HepG2 (cell line): ENCODE measurements at regions not wholly inside any gene's neighbourhood (a gene's known extent, or its start where the extent isn't known, plus 50 kb on each side); places are given as distances from the start of the nearest gene placed in this dataset.

ENCODE experiments used
- ATAC-seq: fragments of 200-7000 bp; cut with Tn5 transposase; 3 replicates; pipeline ENCODE4 v1.9.1; 2020; ENCODE audit warnings: mild to moderate bottlenecking, moderate library complexity
- BruUV-seq: library from RNA; stranded (reverse); fragments of 400-500 nt; replicated peaks from 2 replicates; lab custom pipeline; 2021; lab: Mats Ljungman, UMichigan
- CTCF ChIA-PET: fragments of 300-600 bp; formaldehyde crosslinking; extraction: SDS; loops from one replicate; lab custom pipeline; 2021; ENCODE audit warnings: low total read pairs, inconsistent platforms, low intra/inter-chr PET ratio; lab: Yijun Ruan, JAX
- POLR2A ChIA-PET: fragments of 350-600 bp; sonication (Branson Sonifier 250); formaldehyde crosslinking; loops from one replicate; lab custom pipeline; 2020; ENCODE audit warnings: antibody characterized with exemption, inconsistent platforms; lab: Yijun Ruan, JAX
- DNase-seq: peaks from one replicate; pipeline ENCODE4 v3.0.0-alpha.2; 2015; ENCODE audit warnings: low spot score
- FAIRE-seq: peaks from 3 replicates; lab custom pipeline; 2011; peaks lifted over from hg19 to GRCh38; lab: Jason Lieb, UNC
- H2AFZ ChIP-seq: one replicate; pipeline ENCODE4 v1.6.1; 2011; ENCODE audit warnings: low read length, inconsistent platforms
- H3K27ac ChIP-seq: fragments of 300-600 bp; 3 replicates; pipeline ENCODE4 v1.8.0; 2011; ENCODE audit warnings: mixed run types, mild to moderate bottlenecking, mixed read lengths, low read length, inconsistent platforms; ENCODE audit not compliant: insufficient read depth; ENCODE audit errors: extremely low read length
- H3K27me3 ChIP-seq, 2 experiments: fragments of 200-600 bp in 1 of 2; 2 replicates in 1 of 2; 3 replicates in 1 of 2; pipeline versions ENCODE4 v1.6.0 to v1.8.0; 2011; ENCODE audit warnings: low read length in 2 of 2, mild to moderate bottlenecking in 2 of 2, moderate library complexity in 2 of 2, inconsistent platforms in 1 of 2; ENCODE audit not compliant: insufficient read depth in 2 of 2, control insufficient read depth in 1 of 2
- H3K36me3 ChIP-seq, 2 experiments: fragments of 200-600 bp in 1 of 2; replicated peaks in 1 of 2; 2 replicates in 1 of 2; 3 replicates in 1 of 2; pipeline versions ENCODE4 v1.5.1 to v1.8.0; 2011; ENCODE audit warnings: low read length in 2 of 2, inconsistent platforms in 1 of 2; ENCODE audit not compliant: insufficient read depth in 2 of 2, control insufficient read depth in 1 of 2
- H3K4me1 ChIP-seq: 2 replicates; pipeline ENCODE4 v1.5.1; 2012; ENCODE audit warnings: low read length, inconsistent platforms; ENCODE audit not compliant: insufficient read depth
- H3K4me2 ChIP-seq: 2 replicates; pipeline ENCODE4 v1.6.0; 2011; ENCODE audit warnings: low read depth, low read length, inconsistent platforms
- H3K4me3 ChIP-seq, 3 experiments: fragments of 200-600 bp in 1 of 3; sonication (generic), shearing (Covaris generic) in 1 of 3; replicated peaks in 1 of 3; 2 replicates each; pipeline ENCODE4 v1.5.1; 2011 to 2016; ENCODE audit warnings: low read length in 3 of 3, inconsistent platforms in 2 of 3, low read depth in 2 of 3, mild to moderate bottlenecking in 2 of 3, control low read depth in 1 of 3, mixed read lengths in 1 of 3; ENCODE audit not compliant: insufficient read depth in 1 of 3
- H3K79me2 ChIP-seq: one replicate; pipeline ENCODE4 v1.6.1; 2011; ENCODE audit warnings: low read length, inconsistent platforms; ENCODE audit not compliant: insufficient read depth
- H3K9ac ChIP-seq: 2 replicates; pipeline ENCODE4 v1.6.0; 2011; ENCODE audit warnings: mild to moderate bottlenecking, low read depth, low read length, inconsistent platforms; ENCODE audit not compliant: insufficient read depth
- H3K9me3 ChIP-seq: 2 replicates; pipeline ENCODE4 v1.5.1; 2012; ENCODE audit warnings: mild to moderate bottlenecking, low read length
- H4K20me1 ChIP-seq: 2 replicates; pipeline ENCODE4 v1.6.0; 2011; ENCODE audit warnings: inconsistent platforms, mild to moderate bottlenecking, low read length, moderate library complexity; ENCODE audit not compliant: insufficient read depth
- ASH2L ChIP-seq: fragments of 300-600, 200-600 bp; sonication (generic); IDR thresholded peaks from 2 replicates; pipeline ENCODE4 v1.7.0; 2017; ENCODE audit warnings: low read depth, mild to moderate bottlenecking, moderate library complexity, mixed read lengths, low read length; ENCODE audit not compliant: insufficient read length
- E2F2 ChIP-seq: sonication (generic); formaldehyde crosslinking; IDR thresholded peaks from 2 replicates; pipeline ENCODE4 v1.4.0; 2020; ENCODE audit warnings: missing genetic modification reagents, borderline replicate concordance
- FIP1L1 ChIP-seq: fragments of 200-400 bp; formaldehyde crosslinking; IDR thresholded peaks from 2 replicates; pipeline ENCODE4 v1.6.1; 2018; ENCODE audit warnings: low read depth, mild to moderate bottlenecking, low read length, moderate library complexity, borderline replicate concordance; ENCODE audit not compliant: insufficient read depth
- FOXM1 ChIP-seq: sonication (generic); formaldehyde crosslinking; IDR thresholded peaks from 2 replicates; pipeline ENCODE4 v1.5.0; 2020; ENCODE audit warnings: missing genetic modification reagents
- GATAD2A ChIP-seq: IDR thresholded peaks from 2 replicates; pipeline ENCODE4 v1.6.1; 2016
- KDM4B ChIP-seq: sonication (generic); formaldehyde crosslinking; IDR thresholded peaks from 2 replicates; pipeline ENCODE4 v1.4.0; 2020; ENCODE audit warnings: missing genetic modification reagents
- KMT2B ChIP-seq: IDR thresholded peaks from 2 replicates; pipeline ENCODE4 v1.6.1; 2016; ENCODE audit warnings: missing genetic modification reagents, missing compliant biosample characterization
- NAIF1 ChIP-seq: sonication (generic); formaldehyde crosslinking; IDR thresholded peaks from 2 replicates; pipeline ENCODE4 v1.5.0; 2020; ENCODE audit warnings: mild to moderate bottlenecking, missing genetic modification reagents, borderline replicate concordance
- SOX5 ChIP-seq: IDR thresholded peaks from 2 replicates; pipeline ENCODE4 v1.6.1; 2016; ENCODE audit warnings: borderline replicate concordance
- U2AF1 ChIP-seq: fragments of 200-400 bp; formaldehyde crosslinking; optimal IDR thresholded peaks from 2 replicates; pipeline ENCODE3; 2017; ENCODE audit warnings: mild to moderate bottlenecking, low read depth, low read length
- YEATS2 ChIP-seq: sonication (generic); formaldehyde crosslinking; IDR thresholded peaks from 2 replicates; pipeline ENCODE4 v1.4.0; 2020; ENCODE audit warnings: missing genetic modification reagents, borderline replicate concordance
- ZBTB20 ChIP-seq: sonication (generic); formaldehyde crosslinking; IDR thresholded peaks from 2 replicates; pipeline ENCODE4 v1.8.1; 2023; ENCODE audit warnings: missing genetic modification reagents, low read depth, mild to moderate bottlenecking, borderline replicate concordance
- ZFP1 ChIP-seq: IDR thresholded peaks from 2 replicates; pipeline ENCODE4 v1.6.1; 2016
- ZFP91 ChIP-seq: sonication (generic); formaldehyde crosslinking; IDR thresholded peaks from 2 replicates; pipeline ENCODE4 v1.9.0; 2022; ENCODE audit warnings: missing genetic modification reagents, mild to moderate bottlenecking, borderline replicate concordance
- ZNF75D ChIP-seq: sonication (generic); formaldehyde crosslinking; IDR thresholded peaks from 2 replicates; pipeline ENCODE4 v1.8.1; 2023; ENCODE audit warnings: missing genetic modification reagents, mild to moderate bottlenecking, borderline replicate concordance
- ZNF775 ChIP-seq: sonication (generic); formaldehyde crosslinking; IDR thresholded peaks from 2 replicates; pipeline ENCODE4 v1.4.0; 2020; ENCODE audit warnings: missing genetic modification reagents, mild to moderate bottlenecking, moderate library complexity, borderline replicate concordance
- WGBS: methylation state at CpG from one replicate; pipeline ENCODE4 v1.1.6; 2017; ENCODE audit warnings: low lambda C conversion rate; 5-methylcytosine and 5-hydroxymethylcytosine counted together
- in situ Hi-C: cut with HindIII; loops from 2 replicates; pipeline ENCODE4 v1.10.0; 2017; ENCODE audit warnings: low pct_unique_long_range_greater_than_20kb; ENCODE audit not compliant: extremely low pct_ligation_motif_present
- intact Hi-C: fragments of 100-400 bp; cut with micrococcal nuclease; formaldehyde crosslinking; loops from one replicate; pipeline ENCODE4 v1.10.0; 2022; ENCODE audit not compliant: unreplicated experiment

GRCh38 chr4:34723605-34724004 is 1520.7 kb downstream of the ARAP2 start (continued):
- no peak for TF ChIP-seq ZFP1 (CRISPR knock-in tag)

- Histone ChIP-seq H2AFZ (no peak overlapping the region), H3K4me3 (no peak overlapping the region), H3K27ac (no peak overlapping the region), H3K4me1 (no peaks in the 10 kb centered on the region), H3K9me3 (no peaks in the 10 kb centered on the region), H4K20me1 (no peaks in the 10 kb centered on the region), H3K36me3 (no peaks in the 10 kb centered on the region), H3K79me2 (no peaks in the 10 kb centered on the region), H3K9ac (no peak overlapping the region), H3K4me2 (no peak overlapping the region), H3K27me3 (no peaks in the 10 kb centered on the region)
- in situ Hi-C loops: no loop called here
- ChIA-PET POLR2A (no interaction called here), CTCF (no interaction called here)
- BruUV-seq: no TSS peak
- ATAC-seq (no peak), FAIRE-seq (no peak), DNase-seq (no peak)
- intact Hi-C loops: loop anchor here (10.0 kb wide), 1 partner anchor 1340 kb away; no protein-coding TSS in a partner anchor
- WGBS: 0% methylated on average over 1 of the region's 1 CpG
- no peak for TF ChIP-seq U2AF1
- TF ChIP-seq FOXM1: no peak
- no peak for TF ChIP-seq KDM4B (CRISPR knock-in tag)
- TF ChIP-seq ZNF75D: no peak
These were observed 1519.8 kb downstream of the ARAP2 start for GRCh38 chr4:34724491-34724890.

GRCh38 chr4:34731070-34731469 is 1513.2 kb downstream of the ARAP2 start:
- Histone ChIP-seq H3K27me3 (no peaks in the 10 kb centered on the region), H3K9me3 (no peaks in the 10 kb centered on the region), H4K20me1 (no peaks in the 10 kb centered on the region), H3K4me3 (no peak overlapping the region), H3K9ac (no peak overlapping the region), H3K4me1 (peaks cover 30% of the 10 kb centered on the region), H3K36me3 (no peaks in the 10 kb centered on the region), H3K79me2 (no peaks in the 10 kb centered on the region), H2AFZ (no peak overlapping the region), H3K27ac (no peak overlapping the region), H3K4me2 (no peak overlapping the region)
- ChIA-PET CTCF (no interaction called here), POLR2A (no interaction called here)
- DNase-seq: no peak
- no TSS peak for BruUV-seq
- intact Hi-C loops: no loop called here
- ATAC-seq: no peak
- in situ Hi-C loops: no loop called here
- no peak for FAIRE-seq
- no peak for TF ChIP-seq SOX5 (CRISPR knock-in tag)
- no peak for TF ChIP-seq YEATS2 (CRISPR knock-in tag)
- TF ChIP-seq FIP1L1: no peak
- no peak for TF ChIP-seq ASH2L
- TF ChIP-seq GATAD2A (CRISPR knock-in tag): no peak
- TF ChIP-seq KMT2B (CRISPR knock-in tag): no peak
- no peak for TF ChIP-seq ZFP91
- TF ChIP-seq ZNF775 (CRISPR knock-in tag): no peak
- no peak for TF ChIP-seq E2F2 (CRISPR knock-in tag)
- TF ChIP-seq NAIF1 (CRISPR knock-in tag): no peak
- TF ChIP-seq ZBTB20 (CRISPR knock-in tag): no peak
